Panc1 (cell line): ENCODE measurements at regions not wholly inside any gene's neighbourhood (a gene's known extent, or its start where the extent isn't known, plus 50 kb on each side); places are given as distances from the start of the nearest gene placed in this dataset.

ENCODE experiments used
- ATAC-seq: fragments of 200-7000 bp; cut with Tn5 transposase; 2 replicates; pipeline ENCODE4 v1.9.1; 2020; ENCODE audit warnings: mild to moderate bottlenecking, moderate library complexity
- BruUV-seq: library from RNA; stranded (reverse); fragments of 400-500 nt; replicated peaks from 2 replicates; lab custom pipeline; 2021; lab: Mats Ljungman, UMichigan
- CTCF ChIA-PET: fragments of 300-600 bp; sonication (Branson Sonifier 250); formaldehyde crosslinking; loops from one replicate; lab custom pipeline; 2022; ENCODE audit warnings: antibody characterized with exemption; lab: Charles Lee
- POLR2A ChIA-PET: fragments of 300-600 bp; sonication (Branson Sonifier 250); formaldehyde crosslinking; loops from one replicate; lab custom pipeline; 2022; ENCODE audit warnings: antibody characterized with exemption; lab: Charles Lee
- DNase-seq: peaks from one replicate; pipeline ENCODE4 v3.0.0-alpha.2; 2010; ENCODE audit warnings: low read depth, low spot score
- H3K27ac ChIP-seq: 2 replicates; pipeline ENCODE4 v1.5.1; 2011; ENCODE audit warnings: mild to moderate bottlenecking, low read length, inconsistent platforms
- H3K27me3 ChIP-seq: fragments of 200-500 bp; sonication (Bioruptor generic); 2 replicates; pipeline ENCODE4 v1.6.0; 2014; ENCODE audit warnings: low read length, inconsistent platforms; ENCODE audit not compliant: control insufficient read depth, insufficient read depth
- H3K36me3 ChIP-seq: fragments of 200-500 bp; sonication (Bioruptor generic); 2 replicates; pipeline ENCODE4 v1.5.1; 2014; ENCODE audit warnings: inconsistent platforms, mild to moderate bottlenecking, low read length, moderate library complexity; ENCODE audit not compliant: control insufficient read depth, insufficient read depth
- H3K4me1 ChIP-seq: 2 replicates; pipeline ENCODE4 v1.5.1; 2011; ENCODE audit warnings: inconsistent platforms, mild to moderate bottlenecking, low read length, moderate library complexity; ENCODE audit not compliant: control insufficient read depth, insufficient read depth
- H3K4me3 ChIP-seq, 2 experiments: 2 replicates each; pipeline ENCODE4 v1.5.1; 2011 to 2012; ENCODE audit warnings: low read depth in 2 of 2, low read length in 2 of 2, mild to moderate bottlenecking in 2 of 2, inconsistent platforms in 1 of 2, moderate library complexity in 1 of 2
- H3K9me3 ChIP-seq: fragments of 200-500 bp; sonication (Bioruptor generic); 2 replicates; pipeline ENCODE4 v1.5.1; 2014; ENCODE audit warnings: low read depth, mild to moderate bottlenecking, inconsistent platforms, low read length, moderate library complexity; ENCODE audit not compliant: control insufficient read depth, insufficient read depth
- CTCF ChIP-seq: fragments of 450-650 bp; IDR thresholded peaks from 2 replicates; pipeline ENCODE4 v1.5.1; 2017; ENCODE audit warnings: mild to moderate bottlenecking
- POLR2AphosphoS5 ChIP-seq: IDR thresholded peaks from 2 replicates; pipeline ENCODE4 v1.6.1; 2012; ENCODE audit warnings: mild to moderate bottlenecking, low read depth, low read length, moderate library complexity
- SIN3A ChIP-seq: IDR thresholded peaks from 2 replicates; pipeline ENCODE4 v1.6.1; 2012; ENCODE audit warnings: low read depth, mild to moderate bottlenecking, low read length, moderate library complexity, borderline replicate concordance; ENCODE audit not compliant: insufficient read depth
- TCF7L2 ChIP-seq: IDR thresholded peaks from 2 replicates; pipeline ENCODE4 v1.6.1; 2011; ENCODE audit warnings: mild to moderate bottlenecking, low read depth, low read length, inconsistent platforms
- in situ Hi-C: cut with HindIII; loops from 2 replicates; pipeline ENCODE4 v1.10.0; 2016; ENCODE audit warnings: low sequenced_read_pairs, low pct_unique_long_range_greater_than_20kb
- intact Hi-C: fragments of 100-400 bp; cut with micrococcal nuclease; formaldehyde crosslinking; loops from one replicate; pipeline ENCODE4 v1.10.0; 2022; ENCODE audit not compliant: unreplicated experiment
- TF ChIP-seq, protein P1 (sequence below), 2 experiments: IDR thresholded peaks; 2 replicates each; pipeline ENCODE4 v1.6.1; 2011 to 2012; ENCODE audit warnings: low read depth in 2 of 2, control low read depth in 1 of 2, low read length in 1 of 2, mild to moderate bottlenecking in 1 of 2, moderate library complexity in 1 of 2; ENCODE audit not compliant: insufficient read depth in 1 of 2

- Histone ChIP-seq H3K27me3 (no peaks in the 10 kb centered on the region), H3K27ac (no peak overlapping the region), H3K36me3 (no peaks in the 10 kb centered on the region), H3K4me3 (no peak overlapping the region), H3K4me1 (no peaks in the 10 kb centered on the region), H3K9me3 (no peaks in the 10 kb centered on the region)
- TF ChIP-seq TCF7L2 (no peak), CTCF (no peak), POLR2AphosphoS5 (no peak), SIN3A (no peak)
- TF ChIP-seq, protein P1, sequence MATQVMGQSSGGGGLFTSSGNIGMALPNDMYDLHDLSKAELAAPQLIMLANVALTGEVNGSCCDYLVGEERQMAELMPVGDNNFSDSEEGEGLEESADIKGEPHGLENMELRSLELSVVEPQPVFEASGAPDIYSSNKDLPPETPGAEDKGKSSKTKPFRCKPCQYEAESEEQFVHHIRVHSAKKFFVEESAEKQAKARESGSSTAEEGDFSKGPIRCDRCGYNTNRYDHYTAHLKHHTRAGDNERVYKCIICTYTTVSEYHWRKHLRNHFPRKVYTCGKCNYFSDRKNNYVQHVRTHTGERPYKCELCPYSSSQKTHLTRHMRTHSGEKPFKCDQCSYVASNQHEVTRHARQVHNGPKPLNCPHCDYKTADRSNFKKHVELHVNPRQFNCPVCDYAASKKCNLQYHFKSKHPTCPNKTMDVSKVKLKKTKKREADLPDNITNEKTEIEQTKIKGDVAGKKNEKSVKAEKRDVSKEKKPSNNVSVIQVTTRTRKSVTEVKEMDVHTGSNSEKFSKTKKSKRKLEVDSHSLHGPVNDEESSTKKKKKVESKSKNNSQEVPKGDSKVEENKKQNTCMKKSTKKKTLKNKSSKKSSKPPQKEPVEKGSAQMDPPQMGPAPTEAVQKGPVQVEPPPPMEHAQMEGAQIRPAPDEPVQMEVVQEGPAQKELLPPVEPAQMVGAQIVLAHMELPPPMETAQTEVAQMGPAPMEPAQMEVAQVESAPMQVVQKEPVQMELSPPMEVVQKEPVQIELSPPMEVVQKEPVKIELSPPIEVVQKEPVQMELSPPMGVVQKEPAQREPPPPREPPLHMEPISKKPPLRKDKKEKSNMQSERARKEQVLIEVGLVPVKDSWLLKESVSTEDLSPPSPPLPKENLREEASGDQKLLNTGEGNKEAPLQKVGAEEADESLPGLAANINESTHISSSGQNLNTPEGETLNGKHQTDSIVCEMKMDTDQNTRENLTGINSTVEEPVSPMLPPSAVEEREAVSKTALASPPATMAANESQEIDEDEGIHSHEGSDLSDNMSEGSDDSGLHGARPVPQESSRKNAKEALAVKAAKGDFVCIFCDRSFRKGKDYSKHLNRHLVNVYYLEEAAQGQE (IDR thresholded peaks at IDR 0.05; ENCODE audit: insufficient read depth in 1 of 2, low read depth in 2 of 2, low read length in 1 of 2) = no peak
- intact Hi-C loops = no loop called here
- CTCF ChIA-PET = interaction anchor here (0.5 kb wide), 1 partner anchor 254 kb away, joined by 4 read pairs; no protein-coding TSS in a partner anchor
- DNase-seq = no peak
- POLR2A ChIA-PET = no interaction called here
- no TSS peak for BruUV-seq
- in situ Hi-C loops = no loop called here
- no peak for ATAC-seq
Measured at GRCh38 chr16:26856271-26856670, 210.5 kb upstream of the C16orf82 start.

- Histone ChIP-seq H3K4me3 (no peak overlapping the region), H3K27ac (no peak overlapping the region), H3K9me3 (no peaks in the 10 kb centered on the region), H3K4me1 (no peaks in the 10 kb centered on the region), H3K36me3 (no peaks in the 10 kb centered on the region), H3K27me3 (no peaks in the 10 kb centered on the region)
- DNase-seq (no peak), ATAC-seq (no peak)
- in situ Hi-C loops = no loop called here
- ChIA-PET CTCF (interaction anchor here (0.5 kb wide), 1 partner anchor 253 kb away, joined by 4 read pairs; no protein-coding TSS in a partner anchor), POLR2A (no interaction called here)
- BruUV-seq = no TSS peak
- TF ChIP-seq, protein P1 (IDR thresholded peaks at IDR 0.05; ENCODE audit: insufficient read depth in 1 of 2, low read depth in 2 of 2, low read length in 1 of 2) = no peak
- TF ChIP-seq SIN3A (no peak), TCF7L2 (no peak), CTCF (no peak), POLR2AphosphoS5 (no peak)
- intact Hi-C loops = no loop called here
Measured at GRCh38 chr16:26856791-26857190, 209.9 kb upstream of the C16orf82 start.
